ENCODE measurements at regions not wholly inside any gene's neighbourhood (a gene's known extent, or its start where the extent isn't known, plus 50 kb on each side); places are given as distances from the start of the nearest gene placed in this dataset.
"Not testable (repeated sequence)": the region's sequence is repeated elsewhere in the genome, so short reads cannot be mapped to it uniquely, and the experiment has no call there.

DNA sequence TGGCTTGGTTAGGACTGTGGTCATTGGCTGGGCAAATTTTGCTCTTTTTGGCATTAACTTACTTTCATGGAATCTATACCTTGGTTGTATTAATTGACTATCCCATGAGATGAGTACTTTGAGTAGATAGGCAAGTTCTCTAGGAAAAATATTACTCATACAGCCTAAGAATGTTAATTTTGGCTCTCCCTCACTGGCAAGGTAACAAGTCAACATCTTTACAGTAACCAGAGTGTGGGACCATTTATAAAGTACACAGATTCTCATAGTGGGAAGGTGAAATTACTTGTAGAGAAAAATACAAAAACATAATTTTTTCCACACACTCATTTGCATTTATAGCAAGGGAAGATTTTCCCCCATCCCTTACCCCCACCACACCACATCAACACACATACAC is 154.6 kb upstream of the ZNF608 start:
- H3K27me3 Mint-ChIP-seq (ENCODE audit: low read depth): no peaks in the 10 kb centered on the region
- peaks cover 10% of the 10 kb centered on the region for H3K4me1 Mint-ChIP-seq (ENCODE audit: low read depth)
- no peaks in the 10 kb centered on the region for H3K9me3 Mint-ChIP-seq
- H3K36me3 Mint-ChIP-seq (ENCODE audit: low read depth): no peaks in the 10 kb centered on the region
- no peak for DNase-seq (ENCODE audit: low spot score)
- intact Hi-C loops (cut with micrococcal nuclease): no loop called here
- no peak overlapping the region for H3K27ac Mint-ChIP-seq
- no peak overlapping the region for H3K4me3 Mint-ChIP-seq (ENCODE audit: low read depth)

DNA sequence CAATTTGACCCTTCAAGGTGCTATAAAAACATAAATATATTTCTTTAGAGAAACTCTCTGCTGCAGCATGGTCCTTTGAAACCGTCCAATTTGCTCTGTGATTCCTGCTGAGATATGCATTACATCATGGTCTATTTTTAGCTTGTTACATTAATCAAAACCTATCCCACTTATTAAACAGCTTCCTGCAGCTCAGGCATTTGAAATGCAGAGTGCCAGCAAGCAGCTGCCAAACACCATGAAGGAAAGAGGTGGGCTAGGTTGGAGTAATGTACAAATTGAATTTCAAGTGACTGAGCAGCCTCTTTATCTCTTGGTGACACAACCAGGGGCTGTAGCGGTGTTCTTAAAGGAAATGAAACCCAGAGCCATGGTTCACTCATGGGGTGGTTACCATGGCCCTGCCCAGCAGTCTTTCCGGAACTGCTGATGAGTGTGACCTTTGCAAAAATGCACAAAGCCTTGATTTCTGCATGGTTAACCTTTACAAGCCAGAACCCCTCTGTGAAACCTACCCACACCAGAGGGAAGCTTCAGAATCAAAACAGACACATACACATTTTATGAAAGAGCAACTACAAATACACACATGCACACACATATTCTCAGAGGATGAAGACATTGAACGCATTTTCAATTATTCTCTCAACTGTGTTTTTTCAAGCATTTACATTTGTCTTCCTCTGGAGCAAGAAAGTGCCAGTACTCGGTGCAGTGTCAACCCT is 155.8 kb upstream of the ZNF608 start:
- intact Hi-C loops (cut with micrococcal nuclease): no loop called here
- H3K4me1 Mint-ChIP-seq (ENCODE audit: low read depth): peaks cover 10% of the 10 kb centered on the region
- no peak overlapping the region for H3K27ac Mint-ChIP-seq
- H3K9me3 Mint-ChIP-seq: no peaks in the 10 kb centered on the region
- H3K27me3 Mint-ChIP-seq (ENCODE audit: low read depth): no peaks in the 10 kb centered on the region
- H3K36me3 Mint-ChIP-seq (ENCODE audit: low read depth): no peaks in the 10 kb centered on the region
- DNase-seq (ENCODE audit: low spot score): no peak
- H3K4me3 Mint-ChIP-seq (ENCODE audit: low read depth): no peak overlapping the region

DNA sequence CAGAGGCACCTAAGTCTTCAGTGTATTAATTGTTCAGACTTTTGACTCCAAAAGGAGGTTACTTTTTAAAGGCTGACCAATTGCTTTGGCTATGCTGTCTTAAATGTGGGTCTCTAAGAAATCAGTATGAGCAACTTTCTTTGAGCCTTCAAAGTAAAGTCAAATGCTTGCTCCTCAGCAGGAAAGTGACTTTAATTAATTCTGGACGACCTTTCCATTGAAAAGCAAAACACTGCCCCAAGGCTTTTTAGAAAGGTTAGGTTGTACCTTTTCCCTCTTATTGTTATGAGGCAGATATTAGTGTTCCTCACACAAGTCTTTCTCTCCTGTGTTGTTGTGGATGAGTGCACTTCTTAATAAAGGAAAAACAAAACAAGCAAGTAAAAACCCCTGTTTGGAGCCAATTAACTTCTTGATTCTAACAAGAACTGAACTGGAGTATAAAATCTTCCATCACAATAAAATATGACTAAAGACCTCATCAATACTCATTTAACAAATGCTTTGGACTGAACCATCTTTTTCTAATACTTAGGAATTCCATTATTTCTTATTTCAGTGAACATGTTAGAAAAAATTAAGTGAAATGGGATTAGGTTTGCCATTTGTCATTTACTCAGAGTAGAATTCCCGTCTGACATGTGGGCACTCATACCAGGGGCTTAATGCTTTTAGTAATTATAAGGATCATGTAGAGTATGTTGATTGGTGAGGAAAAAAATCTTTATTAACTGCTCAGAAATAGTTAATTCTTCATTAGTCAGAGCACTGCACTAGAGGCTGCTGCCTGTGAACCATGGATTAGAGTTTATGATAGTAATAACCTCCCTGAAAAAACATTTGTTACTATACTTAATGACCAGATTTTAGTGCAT is 159.1 kb upstream of the ZNF608 start:
- H3K36me3 Mint-ChIP-seq (ENCODE audit: low read depth): no peaks in the 10 kb centered on the region
- H3K9me3 Mint-ChIP-seq: no peaks in the 10 kb centered on the region
- H3K4me3 Mint-ChIP-seq (ENCODE audit: low read depth): no peak overlapping the region
- intact Hi-C loops (cut with micrococcal nuclease): no loop called here
- DNase-seq (ENCODE audit: low spot score): no peak
- H3K4me1 Mint-ChIP-seq (ENCODE audit: low read depth): peaks cover 11% of the 10 kb centered on the region
- H3K27ac Mint-ChIP-seq: no peak overlapping the region
- H3K27me3 Mint-ChIP-seq (ENCODE audit: low read depth): no peaks in the 10 kb centered on the region

DNA sequence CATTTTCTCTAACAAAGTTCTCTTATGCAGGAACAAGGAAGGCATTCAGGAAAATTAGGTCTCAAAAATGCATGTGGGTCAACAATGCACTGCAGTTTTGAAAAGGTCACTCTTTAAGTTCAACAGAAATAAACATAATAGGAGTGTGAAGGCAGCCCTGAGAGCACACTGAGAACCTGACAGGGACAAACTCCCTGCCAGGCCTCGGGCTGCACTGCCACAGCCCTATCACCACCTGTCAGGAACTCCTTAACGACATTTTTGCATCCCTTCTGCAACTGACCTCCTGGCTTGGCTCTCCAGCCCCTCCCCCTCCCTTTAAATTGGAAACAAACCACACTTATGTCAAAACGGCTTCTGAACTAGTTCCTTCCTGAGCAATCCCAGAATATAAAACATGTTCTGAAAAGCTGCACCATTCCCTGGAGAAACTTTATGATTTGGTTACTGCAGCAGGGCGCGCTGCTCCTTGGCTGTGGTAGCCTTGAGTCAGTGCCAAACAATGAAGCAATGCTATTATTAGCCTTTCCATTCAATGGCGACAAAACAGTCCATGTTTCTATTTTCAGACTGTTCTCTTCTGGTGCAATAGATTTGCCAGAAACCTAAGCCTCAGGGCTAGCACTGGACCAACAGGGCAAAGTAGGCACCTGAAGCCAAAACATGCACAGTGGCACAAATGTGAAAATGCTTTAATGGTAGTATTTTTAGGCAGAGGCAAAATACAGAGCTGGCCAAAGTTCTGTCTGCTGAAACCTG is 160.1 kb upstream of the ZNF608 start:
- H3K27me3 Mint-ChIP-seq (ENCODE audit: low read depth): no peaks in the 10 kb centered on the region
- H3K27ac Mint-ChIP-seq: no peak overlapping the region
- intact Hi-C loops (cut with micrococcal nuclease): no loop called here
- H3K36me3 Mint-ChIP-seq (ENCODE audit: low read depth): no peaks in the 10 kb centered on the region
- no peak overlapping the region for H3K4me3 Mint-ChIP-seq (ENCODE audit: low read depth)
- DNase-seq (ENCODE audit: low spot score): no peak
- H3K4me1 Mint-ChIP-seq (ENCODE audit: low read depth): peaks cover 11% of the 10 kb centered on the region
- no peaks in the 10 kb centered on the region for H3K9me3 Mint-ChIP-seq

DNA sequence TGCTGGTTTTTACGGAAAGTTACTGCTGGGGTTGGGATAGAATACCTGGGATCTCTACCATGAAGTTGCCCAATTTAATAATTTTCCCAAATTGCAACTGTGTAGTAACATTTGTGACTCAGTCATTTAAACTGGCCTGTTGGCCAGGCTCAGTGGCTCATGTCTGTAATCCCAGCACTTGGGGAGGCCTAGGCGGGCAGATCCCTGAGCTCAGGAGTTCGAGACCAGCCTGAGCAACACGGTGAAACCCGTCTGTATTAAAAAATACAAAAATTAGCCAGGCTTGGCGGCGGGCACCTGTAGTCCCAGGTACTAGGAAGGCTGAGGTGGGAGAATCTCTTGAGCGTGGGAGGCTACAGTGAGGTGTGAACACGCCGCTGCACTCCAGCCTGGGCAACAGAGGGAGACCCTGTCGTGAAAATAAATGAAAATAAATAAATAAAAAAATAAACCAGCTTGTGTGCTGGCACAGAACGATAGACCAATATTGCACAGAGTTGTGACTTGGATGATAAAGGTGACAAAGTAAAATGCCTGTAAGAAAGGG is 160.7 kb upstream of the ZNF608 start:
- H3K36me3 Mint-ChIP-seq (ENCODE audit: low read depth): no peaks in the 10 kb centered on the region
- H3K4me1 Mint-ChIP-seq (ENCODE audit: low read depth): peaks cover 8% of the 10 kb centered on the region
- H3K9me3 Mint-ChIP-seq: no peaks in the 10 kb centered on the region
- DNase-seq (ENCODE audit: low spot score): no peak
- H3K4me3 Mint-ChIP-seq (ENCODE audit: low read depth): no peak overlapping the region
- H3K27me3 Mint-ChIP-seq (ENCODE audit: low read depth): no peaks in the 10 kb centered on the region
- intact Hi-C loops (cut with micrococcal nuclease): no loop called here
- no peak overlapping the region for H3K27ac Mint-ChIP-seq

DNA sequence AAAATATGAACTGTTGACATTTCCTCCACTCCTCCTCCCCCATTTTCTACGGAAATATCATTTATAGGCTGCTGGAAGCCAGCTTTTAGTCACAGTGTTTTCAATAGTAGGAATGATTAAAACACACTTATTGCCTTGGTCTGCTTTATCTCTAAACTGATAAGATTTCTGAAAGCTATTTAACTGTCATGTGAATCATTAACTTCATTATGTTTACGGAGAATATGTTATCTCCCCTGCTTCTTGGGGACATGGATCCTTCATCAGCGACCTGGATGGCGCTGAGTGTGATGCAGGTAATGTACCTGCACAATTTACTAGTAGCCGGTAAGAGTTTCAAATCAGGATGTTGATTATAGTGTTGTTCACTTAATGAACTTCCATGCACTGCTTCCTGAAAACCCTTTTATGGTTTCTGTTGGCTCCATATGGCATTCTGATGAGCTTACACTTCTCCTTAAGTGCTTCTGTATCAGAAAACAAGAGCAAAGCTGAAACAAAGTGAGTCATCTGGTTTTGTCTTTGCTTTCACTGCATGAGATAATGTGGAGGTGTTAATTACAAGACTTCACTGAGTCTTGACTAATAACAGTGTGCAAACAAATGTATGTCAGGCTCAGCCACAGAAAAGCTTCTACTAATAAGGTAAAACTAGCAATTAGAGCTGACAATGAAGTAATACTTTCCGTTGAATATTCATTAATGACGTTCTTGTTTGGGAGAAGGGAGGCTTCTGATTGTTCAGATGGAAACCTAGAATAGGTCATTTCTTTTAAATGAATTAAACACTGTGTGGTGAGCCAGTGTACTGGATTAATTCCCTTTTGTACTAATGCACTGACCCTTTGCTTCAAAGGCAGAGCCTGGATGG is 162.4 kb upstream of the ZNF608 start:
- Mint-ChIP-seq H3K4me1 (ENCODE audit: low read depth) (peaks cover 1% of the 10 kb centered on the region), H3K4me3 (ENCODE audit: low read depth) (no peak overlapping the region), H3K36me3 (ENCODE audit: low read depth) (no peaks in the 10 kb centered on the region), H3K27ac (no peak overlapping the region), H3K27me3 (ENCODE audit: low read depth) (no peaks in the 10 kb centered on the region), H3K9me3 (no peaks in the 10 kb centered on the region)
- no peak for DNase-seq (ENCODE audit: low spot score)
- intact Hi-C loops (cut with micrococcal nuclease): no loop called here

DNA sequence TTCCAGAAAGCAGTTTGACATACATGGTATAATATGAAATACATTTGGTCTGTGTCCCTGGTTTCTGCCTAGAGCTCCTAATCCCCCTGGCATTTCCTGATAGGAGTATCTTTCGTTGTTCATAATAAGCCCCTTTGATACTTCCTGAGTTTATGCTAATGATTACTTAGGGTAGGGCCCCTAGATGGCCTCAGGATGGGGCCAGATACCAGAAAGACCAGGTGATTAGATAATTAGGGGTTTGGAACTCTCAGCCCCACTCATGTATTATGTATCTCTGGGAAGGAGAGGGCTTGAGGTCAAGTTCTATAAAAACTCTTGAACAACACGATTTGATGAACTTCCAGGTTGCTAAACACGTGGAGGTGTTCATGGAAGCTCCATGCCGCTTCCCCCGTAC is 163.3 kb upstream of the ZNF608 start:
- Mint-ChIP-seq H3K4me1 (ENCODE audit: low read depth) (peaks cover 1% of the 10 kb centered on the region), H3K36me3 (ENCODE audit: low read depth) (no peaks in the 10 kb centered on the region), H3K27me3 (ENCODE audit: low read depth) (no peaks in the 10 kb centered on the region), H3K4me3 (ENCODE audit: low read depth) (no peak overlapping the region), H3K9me3 (no peaks in the 10 kb centered on the region), H3K27ac (no peak overlapping the region)
- no peak for DNase-seq (ENCODE audit: low spot score)
- intact Hi-C loops (cut with micrococcal nuclease): no loop called here

DNA sequence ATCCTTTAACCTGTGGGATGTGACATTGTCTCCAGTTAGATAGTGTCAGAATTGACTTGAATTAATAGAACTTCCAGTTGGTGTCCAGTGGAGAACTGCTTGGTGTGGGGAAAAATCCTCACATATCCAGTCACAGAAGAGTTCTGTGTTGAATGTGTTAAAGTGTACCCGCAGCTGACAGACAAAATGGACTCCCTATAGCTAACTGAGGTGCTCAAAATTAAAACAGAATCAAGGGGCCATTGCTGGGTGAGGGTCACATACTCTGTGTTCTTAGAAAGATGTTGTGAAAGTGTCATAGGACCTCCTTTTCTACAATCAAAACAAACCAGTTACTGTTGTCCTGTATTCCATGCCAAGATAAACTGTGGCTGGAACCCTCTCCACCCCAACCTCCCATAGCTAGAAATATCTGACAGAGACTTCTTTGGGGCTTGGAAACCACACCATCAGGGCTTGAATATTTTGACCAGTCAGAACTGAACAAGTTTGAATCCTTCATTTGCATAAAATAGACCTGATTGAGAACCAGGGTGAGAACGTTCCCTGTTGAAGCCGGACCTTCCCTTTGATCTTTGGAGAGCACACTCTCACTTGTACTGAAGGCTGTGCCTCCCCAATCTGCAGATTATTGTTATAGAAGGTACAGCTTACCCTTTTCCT is 164.0 kb upstream of the ZNF608 start:
- Mint-ChIP-seq H3K4me1 (ENCODE audit: low read depth) (peaks cover 1% of the 10 kb centered on the region), H3K27me3 (ENCODE audit: low read depth) (no peaks in the 10 kb centered on the region), H3K36me3 (ENCODE audit: low read depth) (no peaks in the 10 kb centered on the region), H3K9me3 (no peaks in the 10 kb centered on the region), H3K27ac (no peak overlapping the region), H3K4me3 (ENCODE audit: low read depth) (no peak overlapping the region)
- DNase-seq (ENCODE audit: low spot score): no peak
- intact Hi-C loops (cut with micrococcal nuclease): no loop called here

DNA sequence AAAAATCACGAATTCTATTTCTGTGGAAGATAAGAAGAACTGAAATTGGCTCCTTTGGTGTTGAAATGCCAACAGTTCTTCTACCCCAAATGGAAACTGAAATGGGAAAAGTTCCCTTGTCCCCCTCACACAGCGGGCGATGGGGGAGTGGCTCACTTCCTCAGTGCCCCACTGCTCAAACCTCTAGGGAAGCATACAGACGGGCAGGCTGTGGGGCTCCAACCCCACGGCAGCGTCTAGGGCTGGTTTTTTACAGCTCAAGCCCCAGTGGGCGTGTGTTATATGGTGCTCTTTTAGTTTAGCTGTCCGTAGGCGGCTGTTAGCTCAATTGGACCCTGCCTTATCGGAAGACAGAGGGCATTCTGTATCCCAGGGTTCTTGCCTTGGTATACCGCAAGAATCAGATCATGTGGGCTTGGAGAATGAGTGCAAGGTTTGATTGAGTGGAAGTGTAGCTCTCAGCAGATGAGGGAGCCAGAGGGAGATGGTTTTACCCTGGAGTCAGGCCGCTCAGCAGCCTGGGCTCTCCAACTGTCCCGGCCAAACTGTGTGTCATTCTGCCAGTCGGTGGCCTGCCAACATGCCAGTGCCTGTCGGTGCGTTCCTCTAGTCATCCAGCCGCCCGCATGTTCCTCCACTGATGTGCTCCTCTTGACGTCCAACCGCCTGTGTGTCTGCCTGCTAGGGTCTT is 166.3 kb upstream of the ZNF608 start:
- no peak for DNase-seq (ENCODE audit: low spot score)
- Mint-ChIP-seq H3K4me1 (ENCODE audit: low read depth) (peaks cover 1% of the 10 kb centered on the region), H3K4me3 (ENCODE audit: low read depth) (no peak overlapping the region), H3K27me3 (ENCODE audit: low read depth) (no peaks in the 10 kb centered on the region), H3K27ac (no peak overlapping the region), H3K9me3 (no peaks in the 10 kb centered on the region), H3K36me3 (ENCODE audit: low read depth) (no peaks in the 10 kb centered on the region)
- intact Hi-C loops (cut with micrococcal nuclease): no loop called here

DNA sequence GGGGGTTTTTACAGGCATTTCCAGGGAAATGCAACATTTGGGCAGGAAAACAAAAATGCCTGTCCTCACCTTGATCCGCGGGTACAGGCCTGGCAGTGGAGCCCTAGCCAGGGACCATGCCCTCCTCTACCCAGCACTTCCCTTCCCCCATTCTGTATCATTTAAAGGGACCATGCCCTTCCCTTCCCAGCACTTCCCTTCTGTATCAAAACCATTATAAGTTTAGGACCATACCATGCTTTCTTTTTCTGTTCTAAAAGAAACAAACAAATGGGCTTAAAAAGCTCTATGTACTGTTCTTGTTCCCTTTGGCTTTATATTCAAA is 166.9 kb upstream of the ZNF608 start:
- no peak for DNase-seq (ENCODE audit: low spot score)
- Mint-ChIP-seq H3K4me1 (ENCODE audit: low read depth) (peaks cover 1% of the 10 kb centered on the region), H3K27me3 (ENCODE audit: low read depth) (no peaks in the 10 kb centered on the region), H3K36me3 (ENCODE audit: low read depth) (no peaks in the 10 kb centered on the region), H3K27ac (no peak overlapping the region), H3K9me3 (no peaks in the 10 kb centered on the region), H3K4me3 (ENCODE audit: low read depth) (no peak overlapping the region)
- intact Hi-C loops (cut with micrococcal nuclease): no loop called here

DNA sequence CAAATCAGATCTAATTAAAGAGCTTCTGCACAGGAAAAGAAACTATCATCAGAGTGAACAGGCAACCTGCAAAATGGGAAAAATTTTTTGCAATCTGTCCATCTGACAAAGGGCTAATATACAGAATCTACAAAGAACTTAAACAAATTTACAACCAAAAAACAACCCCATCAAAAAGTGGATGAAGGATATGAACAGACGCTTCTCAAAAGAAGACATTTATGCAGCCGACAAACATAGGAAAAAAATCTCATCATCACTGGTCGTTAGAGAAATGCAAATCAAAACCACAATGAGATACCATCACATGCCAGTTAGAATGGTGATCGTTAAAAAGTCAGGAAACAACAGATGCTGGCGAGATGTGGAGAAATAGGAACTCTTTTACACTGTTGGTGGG is 169.9 kb upstream of the ZNF608 start:
- DNase-seq (ENCODE audit: low spot score); H3K4me3 Mint-ChIP-seq (ENCODE audit: low read depth); intact Hi-C loops (cut with micrococcal nuclease); H3K36me3 Mint-ChIP-seq (ENCODE audit: low read depth); H3K27ac Mint-ChIP-seq; H3K27me3 Mint-ChIP-seq (ENCODE audit: low read depth); H3K9me3 Mint-ChIP-seq; H3K4me1 Mint-ChIP-seq (ENCODE audit: low read depth): not testable (repeated sequence)

All from activated T-helper 2 cell treated with anti-CD3 and anti-CD28 coated beads, Interferon-gamma antibody, Interleukin-2, Interleukin-4, amounts not matched to agents 10 μg/mL and 5 μg/mL and 100 μg/mL, durations not matched to agents 14 hours and 24 hours and 36 hours (primary cell).